NT2/D1 (cell line): ENCODE measurements at regions not wholly inside any gene's neighbourhood (a gene's known extent, or its start where the extent isn't known, plus 50 kb on each side); places are given as distances from the start of the nearest gene placed in this dataset.

Experiments used
- DNase-seq: peaks from one replicate; pipeline ENCODE4 v3.0.0-alpha.2; 2011; ENCODE audit warnings: low read depth, low spot score
- H3K27me3 ChIP-seq: 2 replicates; pipeline ENCODE4 v1.6.0; 2011; ENCODE audit warnings: mild to moderate bottlenecking; ENCODE audit not compliant: insufficient read length, insufficient read depth
- H3K36me3 ChIP-seq: 2 replicates; pipeline ENCODE4 v1.6.1; 2011; ENCODE audit warnings: mild to moderate bottlenecking, low read length, mixed read lengths; ENCODE audit not compliant: insufficient read depth, insufficient read length
- H3K4me1 ChIP-seq: 2 replicates; pipeline ENCODE4 v1.5.1; 2011; ENCODE audit not compliant: insufficient read depth, insufficient read length
- H3K4me3 ChIP-seq: 2 replicates; pipeline ENCODE4 v1.5.1; 2011; ENCODE audit warnings: low read depth; ENCODE audit not compliant: insufficient read length
- H3K9ac ChIP-seq: 2 replicates; pipeline ENCODE4 v1.6.0; 2011; ENCODE audit warnings: low read depth; ENCODE audit not compliant: insufficient read length
- H3K9me3 ChIP-seq: 2 replicates; pipeline ENCODE4 v1.5.1; 2011; ENCODE audit warnings: mild to moderate bottlenecking, low read length; ENCODE audit not compliant: insufficient read depth
- SUZ12 ChIP-seq: IDR thresholded peaks from 2 replicates; pipeline ENCODE4 v1.6.1; 2011; ENCODE audit not compliant: insufficient read length, insufficient read depth; ENCODE audit errors: extremely low read depth
- YY1 ChIP-seq: IDR thresholded peaks from 2 replicates; pipeline ENCODE4 v1.6.1; 2011; ENCODE audit not compliant: insufficient read length, insufficient read depth
- ZNF274 ChIP-seq: IDR thresholded peaks from 2 replicates; pipeline ENCODE4 v1.6.1; 2011; ENCODE audit warnings: mild to moderate bottlenecking, low read depth, low read length

GRCh38 chr12:125284945-125285685, 219.9 kb downstream of the AACS start:
- Histone ChIP-seq H3K9ac (no peak overlapping the region), H3K4me1 (peaks cover 3% of the 10 kb centered on the region), H3K27me3 (peaks cover 18% of the 10 kb centered on the region), H3K36me3 (no peaks in the 10 kb centered on the region), H3K9me3 (no peaks in the 10 kb centered on the region), H3K4me3 (no peak overlapping the region)
- no peak for TF ChIP-seq YY1
- TF ChIP-seq SUZ12 = no peak
- no peak for TF ChIP-seq ZNF274
- DNase-seq = no peak

- no peak for TF ChIP-seq YY1
- TF ChIP-seq SUZ12 = no peak
- TF ChIP-seq ZNF274 = no peak
- H3K9me3 ChIP-seq = no peaks in the 10 kb centered on the region
- peaks cover 18% of the 10 kb centered on the region for H3K27me3 ChIP-seq
- H3K4me1 ChIP-seq = peaks cover 3% of the 10 kb centered on the region
- H3K4me3 ChIP-seq = no peak overlapping the region
- H3K9ac ChIP-seq = no peak overlapping the region
- no peaks in the 10 kb centered on the region for H3K36me3 ChIP-seq
- DNase-seq = no peak
Measured at GRCh38 chr12:125286005-125286727, 220.9 kb downstream of the AACS start.

GRCh38 chr12:125287155-125287847, 222.1 kb downstream of the AACS start:
- H3K36me3 ChIP-seq = no peaks in the 10 kb centered on the region
- no peak overlapping the region for H3K4me3 ChIP-seq
- H3K4me1 ChIP-seq = no peaks in the 10 kb centered on the region
- H3K9me3 ChIP-seq = no peaks in the 10 kb centered on the region
- no peak for DNase-seq
- H3K9ac ChIP-seq = no peak overlapping the region
- no peak for TF ChIP-seq SUZ12
- no peak for TF ChIP-seq YY1
- TF ChIP-seq ZNF274 = no peak
- H3K27me3 ChIP-seq = peaks cover 14% of the 10 kb centered on the region

GRCh38 chr12:125288931-125289928, 224.0 kb downstream of the AACS start:
- no peak for DNase-seq
- no peak for TF ChIP-seq YY1
- no peak for TF ChIP-seq ZNF274
- TF ChIP-seq SUZ12 = no peak
- no peaks in the 10 kb centered on the region for H3K4me1 ChIP-seq
- H3K4me3 ChIP-seq = no peak overlapping the region
- no peaks in the 10 kb centered on the region for H3K36me3 ChIP-seq
- no peak overlapping the region for H3K9ac ChIP-seq
- peaks cover under 1% of the 10 kb centered on the region for H3K27me3 ChIP-seq
- no peaks in the 10 kb centered on the region for H3K9me3 ChIP-seq

- H3K4me3 ChIP-seq = no peak overlapping the region
- H3K9ac ChIP-seq = no peak overlapping the region
Measured at GRCh38 chr12:125289970-125290369, 224.7 kb downstream of the AACS start.

GRCh38 chr12:125292700-125293099, 227.5 kb downstream of the AACS start:
- Histone ChIP-seq H3K27me3 (no peaks in the 10 kb centered on the region), H3K9me3 (no peaks in the 10 kb centered on the region), H3K4me1 (no peaks in the 10 kb centered on the region), H3K4me3 (no peak overlapping the region), H3K36me3 (no peaks in the 10 kb centered on the region), H3K9ac (no peak overlapping the region)
- TF ChIP-seq YY1 = no peak
- TF ChIP-seq ZNF274 = no peak
- TF ChIP-seq SUZ12 = no peak
- no peak for DNase-seq

More at GRCh38 chr12:125289970-125290369, 224.7 kb downstream of the AACS start:
- no peak for DNase-seq
- no peaks in the 10 kb centered on the region for H3K4me1 ChIP-seq
- H3K27me3 ChIP-seq = no peaks in the 10 kb centered on the region
- no peaks in the 10 kb centered on the region for H3K9me3 ChIP-seq
- TF ChIP-seq YY1 (no peak), SUZ12 (no peak), ZNF274 (no peak)
- H3K36me3 ChIP-seq = no peaks in the 10 kb centered on the region

- Histone ChIP-seq H3K9me3 (no peaks in the 10 kb centered on the region), H3K4me1 (no peaks in the 10 kb centered on the region), H3K4me3 (no peak overlapping the region), H3K36me3 (no peaks in the 10 kb centered on the region), H3K27me3 (no peaks in the 10 kb centered on the region), H3K9ac (no peak overlapping the region)
- no peak for DNase-seq
- TF ChIP-seq ZNF274 (no peak), SUZ12 (no peak), YY1 (no peak)
Measured at GRCh38 chr12:125295550-125295949, 230.3 kb downstream of the AACS start.
